ENCODE measurements at regions not wholly inside any gene's neighbourhood (a gene's known extent, or its start where the extent isn't known, plus 50 kb on each side); places are given as distances from the start of the nearest gene placed in this dataset.

GRCh38 chr12:91622981-91623380 is 440.4 kb upstream of the DCN start:
- FAIRE-seq (no peak), DNase-seq (ENCODE audit: insufficient read length, low spot score) (no peak)
- TF ChIP-seq POLR2A (IDR thresholded peaks at IDR 0.05; ENCODE audit: low read depth, low read length), result no peak

- DNase-seq (ENCODE audit: insufficient read length, low spot score) (no peak), FAIRE-seq (no peak)
- TF ChIP-seq POLR2A (IDR thresholded peaks at IDR 0.05; ENCODE audit: low read depth, low read length), result no peak
Observed at GRCh38 chr12:91622037-91622436, 439.4 kb upstream of the DCN start.

- no peak for TF ChIP-seq POLR2A (IDR thresholded peaks at IDR 0.05; ENCODE audit: low read depth, low read length)
- FAIRE-seq (no peak), DNase-seq (ENCODE audit: insufficient read length, low spot score) (no peak)
Observed at GRCh38 chr12:91620992-91621391, 438.4 kb upstream of the DCN start.

- FAIRE-seq (no peak), DNase-seq (ENCODE audit: insufficient read length, low spot score) (no peak)
- TF ChIP-seq POLR2A (IDR thresholded peaks at IDR 0.05; ENCODE audit: low read depth, low read length), result no peak
Observed at GRCh38 chr12:91620422-91620821, 437.8 kb upstream of the DCN start.

GRCh38 chr12:91618281-91618680 is 435.7 kb upstream of the DCN start:
- TF ChIP-seq POLR2A (IDR thresholded peaks at IDR 0.05; ENCODE audit: low read depth, low read length), result no peak
- DNase-seq (ENCODE audit: insufficient read length, low spot score) (no peak), FAIRE-seq (no peak)

- DNase-seq (ENCODE audit: insufficient read length, low spot score) (no peak), FAIRE-seq (no peak)
- no peak for TF ChIP-seq POLR2A (IDR thresholded peaks at IDR 0.05; ENCODE audit: low read depth, low read length)
Observed at GRCh38 chr12:91617818-91618217, 435.2 kb upstream of the DCN start.

GRCh38 chr12:91616416-91616815 is 433.8 kb upstream of the DCN start:
- FAIRE-seq (no peak), DNase-seq (ENCODE audit: insufficient read length, low spot score) (no peak)
- no peak for TF ChIP-seq POLR2A (IDR thresholded peaks at IDR 0.05; ENCODE audit: low read depth, low read length)

- TF ChIP-seq POLR2A (IDR thresholded peaks at IDR 0.05; ENCODE audit: low read depth, low read length), result no peak
- FAIRE-seq (no peak), DNase-seq (ENCODE audit: insufficient read length, low spot score) (no peak)
Observed at GRCh38 chr12:91613223-91613779, 430.7 kb upstream of the DCN start.

GRCh38 chr12:91610561-91610960 is 427.9 kb upstream of the DCN start:
- TF ChIP-seq POLR2A (IDR thresholded peaks at IDR 0.05; ENCODE audit: low read depth, low read length), result no peak
- FAIRE-seq, result no peak
- no peak for DNase-seq (ENCODE audit: insufficient read length, low spot score)

GRCh38 chr12:91609283-91609682 is 426.7 kb upstream of the DCN start:
- FAIRE-seq, result no peak

GRCh38 chr12:91608542-91608941 is 425.9 kb upstream of the DCN start:
- FAIRE-seq (no peak), DNase-seq (ENCODE audit: insufficient read length, low spot score) (no peak)
- no peak for TF ChIP-seq POLR2A (IDR thresholded peaks at IDR 0.05; ENCODE audit: low read depth, low read length)

More at GRCh38 chr12:91609283-91609682, 426.7 kb upstream of the DCN start:
- no peak for TF ChIP-seq POLR2A (IDR thresholded peaks at IDR 0.05; ENCODE audit: low read depth, low read length)
- no peak for DNase-seq (ENCODE audit: insufficient read length, low spot score)

GRCh38 chr12:91606662-91607377 is 424.2 kb upstream of the DCN start:
- no peak for TF ChIP-seq POLR2A (IDR thresholded peaks at IDR 0.05; ENCODE audit: low read depth, low read length)
- FAIRE-seq, result no peak

GRCh38 chr12:91604897-91605296 is 422.3 kb upstream of the DCN start:
- FAIRE-seq, result no peak
- DNase-seq (ENCODE audit: insufficient read length, low spot score), result no peak
- TF ChIP-seq POLR2A (IDR thresholded peaks at IDR 0.05; ENCODE audit: low read depth, low read length), result no peak

More at GRCh38 chr12:91606662-91607377, 424.2 kb upstream of the DCN start:
- DNase-seq (ENCODE audit: insufficient read length, low spot score), result no peak

GRCh38 chr12:91603060-91603459 is 420.4 kb upstream of the DCN start:
- DNase-seq (ENCODE audit: insufficient read length, low spot score) (no peak), FAIRE-seq (no peak)
- no peak for TF ChIP-seq POLR2A (IDR thresholded peaks at IDR 0.05; ENCODE audit: low read depth, low read length)

GRCh38 chr12:91601054-91601453 is 418.4 kb upstream of the DCN start:
- FAIRE-seq (no peak), DNase-seq (ENCODE audit: insufficient read length, low spot score) (no peak)
- no peak for TF ChIP-seq POLR2A (IDR thresholded peaks at IDR 0.05; ENCODE audit: low read depth, low read length)

Measured in H54 (cell line).